Activated T-helper 1 cell treated with Interleukin-2 at 50 U/mL for 16 hours (primary cell): ENCODE measurements at regions not wholly inside any gene's neighbourhood (a gene's known extent, or its start where the extent isn't known, plus 50 kb on each side); places are given as distances from the start of the nearest gene placed in this dataset.

Experiments used
- DNase-seq: peaks from one replicate; pipeline ENCODE4 v3.0.0-alpha.2; 2020; ENCODE audit warnings: low read depth

GRCh38 chr2:58667137-58667774 is 426.1 kb upstream of the FANCL start:
- DNase-seq = no peak

GRCh38 chr2:58666323-58666970 is 425.3 kb upstream of the FANCL start:
- DNase-seq = no peak

- DNase-seq = no peak
These were observed 424.0 kb upstream of the FANCL start for GRCh38 chr2:58665154-58665553.

- no peak for DNase-seq
These were observed 423.5 kb upstream of the FANCL start for GRCh38 chr2:58664523-58665151.

GRCh38 chr2:58660046-58660445 is 418.9 kb upstream of the FANCL start:
- DNase-seq = no peak

- DNase-seq = no peak
These were observed 414.0 kb upstream of the FANCL start for GRCh38 chr2:58655152-58655551.

GRCh38 chr2:58651930-58652329 is 410.8 kb upstream of the FANCL start:
- no peak for DNase-seq

- DNase-seq = no peak
These were observed 409.7 kb upstream of the FANCL start for GRCh38 chr2:58650781-58651180.

GRCh38 chr2:58649756-58650155 is 408.6 kb upstream of the FANCL start:
- no peak for DNase-seq

GRCh38 chr2:58645017-58645416 is 403.9 kb upstream of the FANCL start:
- no peak for DNase-seq

- DNase-seq = no peak
These were observed 403.3 kb upstream of the FANCL start for GRCh38 chr2:58644451-58644850.

GRCh38 chr2:58641001-58641400 is 399.9 kb upstream of the FANCL start:
- no peak for DNase-seq

- no peak for DNase-seq
These were observed 398.9 kb upstream of the FANCL start for GRCh38 chr2:58640042-58640441.

- no peak for DNase-seq
These were observed 397.2 kb upstream of the FANCL start for GRCh38 chr2:58638256-58638805.

GRCh38 chr2:58636872-58637271 is 395.7 kb upstream of the FANCL start:
- no peak for DNase-seq

- DNase-seq = no peak
These were observed 394.8 kb upstream of the FANCL start for GRCh38 chr2:58635801-58636375.

GRCh38 chr2:58634653-58635370 is 393.7 kb upstream of the FANCL start:
- no peak for DNase-seq

GRCh38 chr2:58633613-58634365 is 392.7 kb upstream of the FANCL start:
- no peak for DNase-seq

- no peak for DNase-seq
These were observed 390.9 kb upstream of the FANCL start for GRCh38 chr2:58631986-58632385.

GRCh38 chr2:58629545-58630119 is 388.5 kb upstream of the FANCL start:
- DNase-seq = no peak

GRCh38 chr2:58620896-58621295 is 379.8 kb upstream of the FANCL start:
- DNase-seq = no peak
